NB4 (cell line): ENCODE measurements at regions not wholly inside any gene's neighbourhood (a gene's known extent, or its start where the extent isn't known, plus 50 kb on each side); places are given as distances from the start of the nearest gene placed in this dataset.

ENCODE experiments used
- POLR2A ChIP-seq: IDR thresholded peaks from 2 replicates; pipeline ENCODE4 v1.6.1; 2011; ENCODE audit warnings: mild to moderate bottlenecking; ENCODE audit not compliant: insufficient read length; ENCODE audit errors: extremely low read depth
- TF ChIP-seq, protein P1 (sequence below): IDR thresholded peaks from one replicate; pipeline ENCODE4 v1.5.1; 2012; ENCODE audit warnings: low read depth, low read length
- TF ChIP-seq, protein P2 (sequence below): IDR thresholded peaks from 2 replicates; pipeline ENCODE4 v1.6.1; 2011; ENCODE audit warnings: low read depth, low read length

DNA sequence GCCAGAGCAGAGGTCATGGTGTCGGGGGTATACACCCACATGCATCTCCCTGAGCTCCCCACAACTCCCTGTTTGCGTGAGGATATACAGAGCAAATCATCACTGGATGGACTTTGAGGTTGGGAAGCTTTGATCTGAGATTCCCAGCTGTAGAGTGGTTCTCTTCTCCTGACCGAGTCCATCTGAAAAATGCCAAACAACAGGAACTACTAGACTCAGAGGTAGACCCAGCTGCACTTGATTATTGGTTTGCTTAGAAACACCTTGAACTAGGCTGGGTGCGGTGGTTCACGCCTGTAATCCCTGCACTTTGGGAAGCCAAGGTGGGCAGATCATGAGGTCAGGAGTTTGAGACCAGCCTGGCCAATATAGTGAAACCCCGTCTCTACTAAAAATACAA, 125.0 kb downstream of the UNC5CL start:
- TF ChIP-seq, protein P1, sequence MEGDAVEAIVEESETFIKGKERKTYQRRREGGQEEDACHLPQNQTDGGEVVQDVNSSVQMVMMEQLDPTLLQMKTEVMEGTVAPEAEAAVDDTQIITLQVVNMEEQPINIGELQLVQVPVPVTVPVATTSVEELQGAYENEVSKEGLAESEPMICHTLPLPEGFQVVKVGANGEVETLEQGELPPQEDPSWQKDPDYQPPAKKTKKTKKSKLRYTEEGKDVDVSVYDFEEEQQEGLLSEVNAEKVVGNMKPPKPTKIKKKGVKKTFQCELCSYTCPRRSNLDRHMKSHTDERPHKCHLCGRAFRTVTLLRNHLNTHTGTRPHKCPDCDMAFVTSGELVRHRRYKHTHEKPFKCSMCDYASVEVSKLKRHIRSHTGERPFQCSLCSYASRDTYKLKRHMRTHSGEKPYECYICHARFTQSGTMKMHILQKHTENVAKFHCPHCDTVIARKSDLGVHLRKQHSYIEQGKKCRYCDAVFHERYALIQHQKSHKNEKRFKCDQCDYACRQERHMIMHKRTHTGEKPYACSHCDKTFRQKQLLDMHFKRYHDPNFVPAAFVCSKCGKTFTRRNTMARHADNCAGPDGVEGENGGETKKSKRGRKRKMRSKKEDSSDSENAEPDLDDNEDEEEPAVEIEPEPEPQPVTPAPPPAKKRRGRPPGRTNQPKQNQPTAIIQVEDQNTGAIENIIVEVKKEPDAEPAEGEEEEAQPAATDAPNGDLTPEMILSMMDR, result no peak
- TF ChIP-seq POLR2A, result no peak
- TF ChIP-seq, protein P2, sequence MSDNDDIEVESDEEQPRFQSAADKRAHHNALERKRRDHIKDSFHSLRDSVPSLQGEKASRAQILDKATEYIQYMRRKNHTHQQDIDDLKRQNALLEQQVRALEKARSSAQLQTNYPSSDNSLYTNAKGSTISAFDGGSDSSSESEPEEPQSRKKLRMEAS, result no peak
